ENCODE measurements at regions not wholly inside any gene's neighbourhood (a gene's known extent, or its start where the extent isn't known, plus 50 kb on each side); places are given as distances from the start of the nearest gene placed in this dataset.

GRCh38 chr5:82827651-82828050 lies 249.5 kb downstream of the TMEM167A start:
- WGBS, 2 experiments (ENCODE audit: extremely low coverage in 1 of 2, insufficient coverage in 1 of 2, insufficient read length in 1 of 2, insufficient replicate concordance in 2 of 2, low coverage in 1 of 2, low lambda C conversion rate in 2 of 2, missing lambda C conversion rate in 1 of 2): 75% methylated on average over 5 of the region's 5 CpGs; no CpG with 5 or more reads in 1 of the 2 experiments
- H3K23me2 ChIP-seq (ENCODE audit: low read depth, low read length): no peaks in the 10 kb centered on the region
- no peak overlapping the region for H4K91ac ChIP-seq (replicated peaks; ENCODE audit: insufficient read length, low read length)
- no peak overlapping the region for H2BK5ac ChIP-seq (ENCODE audit: low read depth, low read length)
- H3K36me3 ChIP-seq (ENCODE audit: control insufficient read depth in 2 of 4, insufficient read depth in 4 of 4, low read length in 3 of 4): no peaks in the 10 kb centered on the region
- no peak overlapping the region for H2BK15ac ChIP-seq (ENCODE audit: low read length)
- H3K79me1 ChIP-seq (ENCODE audit: low read depth, low read length): no peaks in the 10 kb centered on the region
- H3K9ac ChIP-seq (replicated peaks in 1 of 4; ENCODE audit: extremely low read depth in 1 of 4, low read depth in 3 of 4, low read length in 3 of 4): no peak overlapping the region
- POLR2A ChIA-PET (ENCODE audit: partially characterized antibody): no interaction called here
- no peak overlapping the region for H3K4ac ChIP-seq (replicated peaks; ENCODE audit: insufficient read length, low read depth, low read length)
- no peak overlapping the region for H2AK5ac ChIP-seq (ENCODE audit: low read depth, low read length)
- no peak overlapping the region for H3K14ac ChIP-seq (ENCODE audit: insufficient read length)
- no peak overlapping the region for H3K23ac ChIP-seq (ENCODE audit: insufficient read length)
- no peak overlapping the region for H3K56ac ChIP-seq (replicated peaks; ENCODE audit: insufficient read length, low read depth, low read length)
- TF ChIP-seq RBBP5 (IDR thresholded peaks at IDR 0.05; ENCODE audit: borderline replicate concordance, low read depth, low read length) (no peak), FOSL1 (IDR thresholded peaks at IDR 0.05; ENCODE audit: insufficient read depth, low read depth, low read length) (no peak), JUND (IDR thresholded peaks at IDR 0.05; ENCODE audit: low read length) (no peak), KDM4A (IDR thresholded peaks at IDR 0.05; ENCODE audit: low read depth, low read length, severe bottlenecking) (no peak), SAP30 (IDR thresholded peaks at IDR 0.05; ENCODE audit: insufficient read depth, insufficient replicate concordance, low read length) (no peak), EP300 (IDR thresholded peaks at IDR 0.05; ENCODE audit: borderline replicate concordance in 1 of 2, low read depth in 2 of 2, low read length in 2 of 2) (no peak), EGR1 (IDR thresholded peaks at IDR 0.05; ENCODE audit: borderline replicate concordance, low read depth, low read length) (no peak), SUZ12 (IDR thresholded peaks at IDR 0.05; ENCODE audit: low read length) (no peak), SP4 (IDR thresholded peaks at IDR 0.05; ENCODE audit: low read length) (no peak), SIRT6 (IDR thresholded peaks at IDR 0.05; ENCODE audit: low read length) (no peak), CBX8 (IDR thresholded peaks at IDR 0.05; ENCODE audit: borderline replicate concordance, low read depth, low read length) (no peak), SIX5 (IDR thresholded peaks at IDR 0.05; ENCODE audit: low read depth, low read length) (no peak), CHD2 (IDR thresholded peaks at IDR 0.05; ENCODE audit: low read length) (no peak), HDAC2 (IDR thresholded peaks at IDR 0.05; ENCODE audit: borderline replicate concordance in 1 of 2, low read depth in 2 of 2, low read length in 2 of 2) (no peak)
- no peak overlapping the region for H2AFZ ChIP-seq (ENCODE audit: low read length)
- DNase-seq (ENCODE audit: low read depth in 1 of 2, low spot score in 2 of 2): no peak
- no peaks in the 10 kb centered on the region for H3K9me3 ChIP-seq (ENCODE audit: insufficient read depth in 2 of 2, low read depth in 1 of 2, low read length in 1 of 2)
- H2BK12ac ChIP-seq (ENCODE audit: low read depth, low read length): no peak overlapping the region
- H3K27me3 ChIP-seq (replicated peaks in 1 of 4; ENCODE audit: control insufficient read depth in 3 of 4, extremely low read depth in 1 of 4, insufficient read depth in 3 of 4, low read length in 3 of 4): peaks cover 0 to 1% (median 0%) of the 10 kb centered on the region in 4 experiments; a peak in 1 of 7 replicates
- no peak overlapping the region for H2BK20ac ChIP-seq (ENCODE audit: low read length)
- no peak overlapping the region for H3K27ac ChIP-seq (ENCODE audit: low read depth, low read length)
- CTCF ChIA-PET (ENCODE audit: partially characterized antibody): interaction anchor here (0.6 to 1.4 kb wide), 4 partner anchors 14 to 599 kb away, joined by 3 to 4 read pairs (median 3); no protein-coding TSS in a partner anchor
- FAIRE-seq: no peak
- H4K20me1 ChIP-seq (replicated peaks in 1 of 2; ENCODE audit: control insufficient read depth in 1 of 2, insufficient read depth in 2 of 2, low read length in 2 of 2): no peaks in the 10 kb centered on the region
- no peaks in the 10 kb centered on the region for H3K79me2 ChIP-seq (ENCODE audit: control insufficient read depth in 1 of 2, insufficient read depth in 2 of 2, low read length in 2 of 2)
- H4K5ac ChIP-seq (ENCODE audit: insufficient read length, low read depth, low read length): no peak overlapping the region
- no peak overlapping the region for H3K18ac ChIP-seq (ENCODE audit: extremely low read depth, low read length)
- no peak overlapping the region for H3K4me3 ChIP-seq (ENCODE audit: extremely low read depth in 1 of 4, insufficient read depth in 2 of 4, low read depth in 3 of 4, low read length in 4 of 4)
- H2BK120ac ChIP-seq (replicated peaks; ENCODE audit: low read depth, low read length): no peak overlapping the region
- H4K8ac ChIP-seq (ENCODE audit: extremely low read depth, insufficient read depth, low read length): no peak overlapping the region
- H3K4me2 ChIP-seq (ENCODE audit: insufficient read depth in 1 of 2, low read depth in 2 of 2, low read length in 2 of 2): no peak overlapping the region
- H3K4me1 ChIP-seq (replicated peaks in 1 of 4; ENCODE audit: control insufficient read depth in 3 of 4, insufficient read depth in 4 of 4, low read length in 3 of 4): no peaks in the 10 kb centered on the region; a peak in 1 of 7 replicates

Measured in H1 (cell line).